GM18868 (cell line): ENCODE measurements at regions not wholly inside any gene's neighbourhood (a gene's known extent, or its start where the extent isn't known, plus 50 kb on each side); places are given as distances from the start of the nearest gene placed in this dataset.

Experiments used
- ATAC-seq: cut with Tn5 transposase; IDR thresholded peaks from one replicate; pipeline ENCODE4 v1.9.1; 2021; ENCODE audit warnings: mild to moderate bottlenecking, moderate library complexity; ENCODE audit not compliant: unreplicated experiment

DNA sequence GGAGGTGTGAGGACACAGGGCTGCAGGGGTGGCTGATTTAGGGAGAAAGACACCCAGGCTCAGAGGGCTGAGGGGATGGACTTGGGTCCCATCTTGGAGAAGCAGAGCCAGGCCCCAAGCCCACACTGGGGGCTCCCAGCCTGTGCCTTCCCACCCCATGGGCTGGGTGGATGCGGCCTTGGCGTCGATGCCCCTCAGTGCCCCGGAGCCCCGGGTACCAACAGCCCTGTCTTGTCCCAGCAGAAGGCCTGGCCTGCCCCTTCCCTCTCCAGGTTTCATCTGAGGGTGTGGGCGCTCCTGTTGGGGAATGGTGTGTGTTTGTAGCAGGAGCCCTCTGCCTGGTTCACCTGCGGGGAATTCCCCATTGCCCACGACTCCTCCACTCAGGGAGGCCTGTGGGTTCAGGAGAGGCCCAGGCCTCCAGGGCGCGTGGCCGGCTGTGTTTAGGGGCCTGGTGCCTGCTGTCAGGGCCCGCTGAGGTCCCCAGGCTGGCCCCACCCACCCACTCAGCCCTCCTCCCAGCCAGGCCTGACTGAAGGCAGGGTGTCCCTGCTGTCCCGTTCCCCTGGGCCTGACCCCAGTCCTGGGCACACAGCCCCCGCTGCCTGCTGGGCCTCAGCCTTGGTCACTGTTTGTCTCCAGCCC is 51.1 kb upstream of the BEGAIN start:
- no peak for ATAC-seq

DNA sequence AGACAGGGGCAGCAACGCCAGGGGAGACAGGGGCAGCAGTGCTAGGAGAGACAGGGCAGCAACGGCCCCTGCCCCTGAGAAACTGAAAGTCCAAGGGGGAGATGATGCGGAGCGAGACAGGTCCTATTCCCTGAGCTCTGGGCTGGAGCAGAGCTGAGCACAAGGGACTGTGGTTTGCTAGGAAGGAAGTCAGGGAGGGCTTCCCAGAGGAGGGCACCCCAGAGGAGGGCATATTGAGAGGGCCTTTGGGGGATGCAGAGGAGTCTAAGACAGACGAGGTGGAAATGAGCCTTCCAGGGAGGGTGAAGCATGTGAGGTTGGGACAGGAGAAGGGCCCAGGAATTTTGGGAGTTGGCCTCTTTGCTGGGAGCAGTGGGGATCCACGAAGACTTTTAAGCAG is 52.1 kb upstream of the BEGAIN start:
- no peak for ATAC-seq

DNA sequence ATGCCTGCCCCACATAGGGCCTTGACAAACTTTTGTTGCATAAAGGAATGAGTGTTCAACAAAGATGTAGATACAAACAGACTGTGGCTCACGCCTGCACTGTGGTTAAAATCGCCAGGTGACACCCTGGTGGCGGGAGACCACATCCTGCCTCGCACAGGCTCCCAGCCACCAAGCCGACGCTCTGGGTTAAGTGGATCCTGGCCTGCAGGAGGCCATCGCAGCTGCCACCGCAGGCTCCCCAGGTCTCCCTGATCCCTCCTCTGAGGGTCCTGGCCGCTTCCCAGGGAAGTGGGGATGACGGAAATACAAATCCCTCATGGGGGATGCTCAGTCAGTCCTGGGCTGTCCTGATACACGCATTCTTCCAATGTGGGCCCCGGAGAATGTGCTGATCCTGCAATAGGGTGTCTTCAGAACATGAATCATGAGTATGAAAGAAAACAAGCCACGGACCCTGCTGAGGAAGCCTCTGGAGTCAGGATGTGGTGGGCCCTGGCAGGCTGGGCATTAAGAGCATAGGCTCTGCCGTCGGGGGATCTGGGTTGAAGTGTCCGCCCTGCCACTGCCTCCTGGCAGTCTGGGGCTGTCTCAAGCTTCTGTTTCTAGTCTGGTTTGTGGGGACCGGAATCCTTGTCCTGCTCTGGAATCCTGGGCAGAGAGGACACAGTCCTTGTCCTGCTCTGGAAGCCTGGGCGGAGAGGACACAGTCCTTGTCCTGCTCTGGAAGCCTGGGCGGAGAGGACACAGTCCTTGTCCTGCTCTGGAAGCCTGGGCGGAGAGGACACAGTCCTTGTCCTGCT is 53.5 kb upstream of the BEGAIN start:
- ATAC-seq: peak; percentile 97

- no peak for ATAC-seq
Observed at GRCh38 chr14:100641274-100641860, 54.1 kb upstream of the BEGAIN start.

- no peak for ATAC-seq
Observed at GRCh38 chr14:100643426-100643825, 56.2 kb upstream of the BEGAIN start.

- ATAC-seq: no peak
Observed at GRCh38 chr14:100644383-100644782, 57.2 kb upstream of the BEGAIN start.

- no peak for ATAC-seq
Observed at GRCh38 chr14:100644784-100645183, 57.6 kb upstream of the BEGAIN start.

DNA sequence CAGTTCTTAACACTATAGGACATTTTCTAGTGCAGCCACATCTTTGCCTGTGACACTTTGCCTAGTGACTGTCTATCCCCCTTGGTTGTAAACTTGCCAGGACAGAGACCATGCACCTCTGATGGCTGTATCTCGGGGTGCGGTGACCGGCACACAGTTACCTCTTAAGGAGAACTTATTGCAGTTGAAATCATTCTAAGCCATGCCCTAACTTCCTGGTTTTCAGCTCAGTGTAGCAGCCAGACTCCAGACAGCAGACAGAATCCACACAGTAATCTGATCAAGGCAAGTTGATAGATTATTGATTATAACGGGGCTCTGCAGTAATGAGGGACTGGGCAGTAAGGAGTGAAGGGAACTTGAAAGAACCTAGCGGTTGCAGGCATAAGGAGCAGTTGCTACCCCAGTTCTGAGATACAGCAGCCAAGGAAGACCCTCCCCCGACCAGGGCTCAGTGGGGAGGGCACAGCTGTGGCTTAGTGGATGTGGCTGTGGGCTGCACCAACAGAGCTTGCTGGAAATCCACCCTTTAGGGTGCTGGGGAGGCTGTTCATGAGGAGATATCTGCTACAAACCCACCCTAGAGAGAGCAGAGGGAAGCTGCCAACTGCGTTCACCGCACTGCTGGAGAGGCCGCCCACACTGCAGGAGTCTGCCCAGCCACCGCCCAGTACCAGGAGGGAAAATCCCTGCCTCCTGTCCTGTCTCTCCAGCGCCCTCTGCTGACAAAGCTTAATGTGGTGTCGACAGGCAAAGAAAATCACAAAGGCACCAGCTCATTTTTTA is 58.2 kb upstream of the BEGAIN start:
- peak; percentile 61 for ATAC-seq

- no peak for ATAC-seq
Observed at GRCh38 chr14:100645982-100646314, 58.7 kb upstream of the BEGAIN start.

DNA sequence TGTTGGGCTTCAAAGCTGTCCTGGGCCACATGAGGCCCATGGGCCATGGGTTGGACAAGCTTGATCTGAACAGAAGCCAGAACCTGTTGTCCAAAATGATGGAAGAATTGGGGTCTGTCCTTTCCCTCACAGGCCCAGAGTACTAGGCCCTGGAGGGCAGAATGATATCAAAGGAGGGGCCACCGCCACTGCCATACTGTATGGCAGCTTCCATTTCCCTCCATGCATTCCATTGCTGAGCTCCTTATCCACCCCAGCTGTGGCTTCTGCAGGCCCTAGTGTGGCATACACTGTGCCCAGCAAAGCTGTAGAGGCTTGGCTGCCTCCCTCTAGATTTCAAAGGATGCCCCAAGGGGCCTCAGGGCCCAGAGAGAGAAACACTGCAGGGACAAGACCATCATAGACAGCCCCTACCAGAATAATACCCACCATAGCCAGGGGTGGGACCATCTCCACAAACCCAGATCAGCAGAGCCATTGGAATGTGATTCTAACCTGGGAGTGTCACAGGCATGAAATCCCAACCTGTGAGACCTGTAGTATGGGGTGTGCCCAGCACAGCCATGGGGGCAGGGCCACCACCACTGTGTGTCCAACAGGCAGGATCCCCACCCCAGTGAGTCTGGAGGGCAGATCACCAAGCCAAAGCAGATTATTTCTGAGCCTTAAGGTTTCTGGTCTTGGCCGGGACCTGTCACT is 61.4 kb upstream of the BEGAIN start:
- ATAC-seq: no peak

- ATAC-seq: no peak
Observed at GRCh38 chr14:100649173-100649519, 61.9 kb upstream of the BEGAIN start.

- ATAC-seq: no peak
Observed at GRCh38 chr14:100651999-100652508, 64.8 kb upstream of the BEGAIN start.

DNA sequence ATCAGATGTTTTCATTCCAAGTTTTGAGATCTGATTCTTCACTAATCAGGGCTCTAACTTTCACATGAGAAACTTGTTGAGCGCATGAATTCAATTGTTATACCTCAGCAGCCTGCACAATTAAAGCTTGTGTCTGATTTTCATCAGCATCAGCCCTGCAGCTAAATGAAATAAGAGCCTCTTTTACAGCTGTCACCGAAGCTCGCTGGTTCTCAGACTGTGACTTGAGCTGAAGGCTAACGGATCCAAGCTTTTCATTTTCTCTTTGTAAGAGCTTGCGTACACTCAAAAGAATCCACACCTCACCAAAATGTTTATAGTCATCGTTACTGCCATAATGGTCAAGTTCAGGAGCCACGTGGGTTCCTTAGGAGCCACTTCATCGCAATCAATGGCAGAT is 65.5 kb upstream of the BEGAIN start:
- ATAC-seq: no peak

DNA sequence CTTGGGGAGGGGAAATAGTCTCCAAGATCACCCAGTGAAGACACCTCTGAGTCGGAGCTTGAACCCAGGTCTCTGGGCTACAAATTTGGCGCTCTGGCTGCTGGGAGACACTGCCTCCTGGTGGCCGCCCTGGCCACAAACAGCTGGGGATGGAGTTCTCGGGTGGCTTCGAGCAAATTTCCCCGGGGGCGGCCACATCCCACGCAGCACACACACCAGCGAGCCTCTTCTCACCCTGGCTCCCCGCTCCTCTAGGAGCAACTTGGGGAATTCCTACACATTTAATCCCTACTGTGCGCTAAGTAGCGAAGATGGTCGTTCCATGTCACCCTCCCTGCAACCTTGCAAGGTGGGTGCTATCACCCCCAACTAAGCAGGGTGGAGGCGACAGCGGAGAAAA is 66.2 kb upstream of the BEGAIN start:
- ATAC-seq: no peak

DNA sequence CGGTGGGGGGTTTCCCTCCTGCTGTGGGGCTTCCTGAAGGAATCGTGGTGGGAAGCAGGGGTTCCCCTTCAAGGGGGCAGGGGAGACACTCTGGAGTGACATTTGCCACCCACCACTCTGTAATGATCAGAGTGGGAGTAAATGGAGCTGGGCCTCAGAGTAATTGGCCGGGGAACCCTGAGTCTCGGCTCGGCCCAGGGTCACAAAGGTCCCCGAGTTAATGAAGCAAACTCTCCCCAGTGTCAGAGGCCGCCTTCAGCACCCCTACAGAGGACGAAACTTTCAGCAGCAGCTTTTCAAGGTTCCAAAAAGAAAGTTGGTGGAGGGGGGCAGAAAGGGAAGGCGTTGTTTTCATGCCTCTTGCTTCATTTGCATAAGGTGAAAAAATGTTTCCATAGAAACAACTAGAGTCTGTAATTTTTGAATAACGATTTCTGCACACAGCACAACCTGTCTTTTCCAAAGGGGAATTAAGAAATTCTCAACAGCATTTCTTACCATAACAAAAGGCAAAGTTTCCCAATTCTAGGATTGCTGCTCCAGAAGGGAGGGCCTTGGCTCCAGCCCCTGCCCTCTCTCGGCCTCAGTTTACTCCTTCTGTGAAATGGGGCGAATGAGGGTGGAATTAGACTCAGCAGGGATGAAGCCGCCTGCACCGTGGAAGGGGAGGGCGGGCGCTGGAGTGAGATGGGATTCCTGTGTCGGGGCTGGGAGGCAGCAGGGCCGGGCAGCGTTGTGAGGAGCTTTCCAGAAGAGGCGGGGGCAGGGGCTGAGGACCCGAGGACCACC is 67.0 kb upstream of the BEGAIN start:
- no peak for ATAC-seq

GRCh38 chr14:100654814-100655740 is 67.9 kb upstream of the BEGAIN start:
- no peak for ATAC-seq

- no peak for ATAC-seq
Observed at GRCh38 chr14:100655741-100656085, 68.5 kb upstream of the BEGAIN start.

DNA sequence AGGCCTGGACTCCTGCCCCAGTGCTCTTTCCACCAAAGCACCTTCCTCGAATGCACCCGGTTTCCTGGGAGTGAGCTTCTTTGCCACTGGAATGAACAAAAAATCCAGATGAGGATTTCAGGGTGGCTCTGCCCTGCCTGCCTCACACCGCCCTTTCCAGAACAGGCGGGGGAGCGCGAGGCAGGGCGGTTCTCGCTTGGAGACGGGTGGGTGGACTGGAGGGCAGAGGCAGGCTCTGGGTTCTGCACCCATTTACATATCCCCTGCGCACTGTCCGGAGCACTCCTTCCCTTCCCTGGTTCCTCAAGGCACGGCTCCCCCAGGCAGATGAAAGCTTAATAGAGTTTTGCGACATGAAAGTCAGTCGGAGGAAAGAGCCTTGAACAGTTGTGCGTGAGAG is 69.7 kb upstream of the DLK1 start:
- no peak for ATAC-seq

DNA sequence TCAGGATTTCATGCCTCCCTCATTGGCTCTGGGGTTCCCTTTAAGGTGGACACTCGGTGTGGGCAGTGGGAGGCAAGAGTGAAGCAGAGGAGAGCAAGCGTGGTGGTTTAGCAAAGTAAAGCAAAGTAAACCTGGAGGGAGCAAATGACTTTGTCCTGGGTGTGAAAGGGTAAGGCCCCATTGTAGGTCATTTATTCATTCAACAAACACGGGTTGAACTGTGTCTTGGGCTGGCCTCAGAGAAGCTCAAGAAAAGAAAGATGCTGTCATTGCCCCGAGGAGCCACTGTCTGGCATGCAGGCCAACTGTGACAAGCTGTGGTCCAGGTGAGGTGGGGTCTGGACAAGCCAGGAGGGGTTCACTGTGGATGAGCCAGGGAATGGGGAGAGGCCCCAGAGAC is 68.9 kb upstream of the DLK1 start:
- ATAC-seq: no peak
